ELR (cell line): ENCODE measurements at regions not wholly inside any gene's neighbourhood (a gene's known extent, or its start where the extent isn't known, plus 50 kb on each side); places are given as distances from the start of the nearest gene placed in this dataset.

Source experiments
- DNase-seq: peaks from one replicate; pipeline ENCODE4 v3.0.0-alpha.2; 2015; ENCODE audit warnings: low read depth

DNA sequence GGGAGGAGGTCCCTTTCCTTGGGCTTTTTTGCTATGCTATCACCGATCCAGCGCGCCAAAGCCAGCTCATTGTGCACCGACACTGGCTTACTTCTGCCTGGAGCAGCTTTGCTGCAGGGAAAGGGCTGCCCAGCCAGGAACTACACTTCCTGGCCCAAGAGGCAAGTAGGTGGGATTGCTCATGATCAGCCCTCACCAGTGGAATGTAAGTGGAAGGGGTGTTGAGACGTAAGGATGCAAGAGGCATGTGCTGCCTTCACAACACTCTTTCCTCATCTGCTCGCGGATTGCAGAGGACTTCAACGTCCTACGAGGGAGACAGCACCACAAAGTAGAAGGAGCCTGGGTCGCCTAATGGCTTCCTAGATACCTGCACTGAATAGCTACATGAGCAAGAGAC lies 104.3 kb upstream of the FOXF1 start:
- DNase-seq, result no peak

- no peak for DNase-seq
These were observed 101.6 kb upstream of the FOXF1 start for GRCh38 chr16:86408685-86409084.

DNA sequence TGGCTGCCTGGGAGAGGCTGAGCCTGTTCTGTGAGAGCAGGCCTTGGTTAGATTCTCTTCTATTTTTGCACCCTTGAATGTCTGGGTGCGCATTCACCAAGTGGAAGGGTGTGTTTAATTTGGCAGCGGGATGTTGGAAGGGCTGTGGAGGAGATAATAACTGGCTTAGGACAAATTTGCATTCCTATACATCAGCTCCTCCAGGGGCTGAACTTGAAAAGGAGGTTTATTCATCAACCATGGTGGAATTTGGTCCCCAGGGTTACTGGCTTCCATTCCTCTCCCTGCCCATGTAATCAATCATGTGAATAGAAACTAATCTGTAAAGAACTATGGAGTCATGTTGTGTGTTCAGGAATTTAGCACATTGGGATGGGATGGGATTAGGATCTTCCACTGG lies 100.2 kb upstream of the FOXF1 start:
- no peak for DNase-seq

- DNase-seq, result no peak
These were observed 99.8 kb upstream of the FOXF1 start for GRCh38 chr16:86410529-86410928.

- DNase-seq, result no peak
These were observed 98.4 kb upstream of the FOXF1 start for GRCh38 chr16:86411897-86412296.

DNA sequence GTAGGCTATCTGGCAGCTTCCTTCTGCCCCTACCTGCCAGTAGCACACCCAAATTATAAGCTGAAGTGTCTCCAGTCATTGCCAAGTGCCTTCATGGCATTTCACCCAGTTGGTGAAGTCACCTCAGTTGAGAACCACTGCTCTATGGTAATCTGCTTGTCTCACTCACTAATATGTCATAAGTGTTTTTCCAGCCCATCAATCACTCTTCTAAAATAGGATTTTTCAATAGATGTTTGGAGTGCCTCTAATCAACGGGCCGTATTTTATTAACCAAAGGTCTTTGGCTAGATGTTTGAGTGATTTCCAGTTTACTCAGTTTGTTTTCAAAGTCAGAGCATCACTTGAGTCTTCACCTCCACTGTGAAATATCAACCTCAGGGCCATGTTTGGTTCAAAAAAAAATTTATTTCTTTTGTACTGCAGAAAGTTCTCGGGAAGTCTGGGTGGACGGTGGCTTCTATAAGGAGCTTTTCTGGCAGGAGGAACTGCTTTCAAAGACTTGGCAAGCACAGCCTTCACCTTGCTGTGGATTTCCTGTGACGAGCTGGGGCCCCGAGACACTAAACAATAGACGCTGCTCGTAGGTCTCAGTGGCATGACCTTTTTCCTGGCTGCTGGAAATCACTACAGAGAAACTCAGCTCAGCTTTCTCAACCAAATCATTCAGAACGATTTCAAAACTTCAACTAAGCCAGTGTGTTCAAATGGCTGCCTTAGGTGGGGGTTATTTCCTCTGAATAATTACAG lies 95.2 kb upstream of the FOXF1 start:
- no peak for DNase-seq

GRCh38 chr16:86418981-86419380 lies 91.3 kb upstream of the FOXF1 start:
- no peak for DNase-seq

- no peak for DNase-seq
These were observed 90.8 kb upstream of the FOXF1 start for GRCh38 chr16:86419518-86419917.

GRCh38 chr16:86421995-86422394 lies 88.3 kb upstream of the FOXF1 start:
- DNase-seq, result no peak

GRCh38 chr16:86424398-86424797 lies 85.9 kb upstream of the FOXF1 start:
- no peak for DNase-seq

DNA sequence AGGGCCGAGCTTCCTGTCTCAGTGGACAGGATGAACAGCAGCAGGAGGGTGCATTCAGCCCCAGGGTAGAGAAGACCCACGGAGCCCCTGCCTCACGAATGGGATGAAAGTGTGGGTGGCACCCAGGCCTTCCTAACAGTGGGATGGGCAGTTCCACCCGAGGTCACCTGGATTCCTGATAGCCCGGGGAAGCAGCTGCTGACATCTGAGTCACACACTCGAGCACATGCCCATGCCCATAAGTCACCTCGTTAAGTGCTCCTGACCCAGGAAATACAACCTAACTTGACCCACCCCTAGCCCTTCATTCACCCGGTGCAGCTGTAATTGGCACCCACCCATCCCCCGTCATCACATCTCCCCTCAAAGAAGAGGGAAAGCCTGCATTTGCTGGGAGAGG lies 85.3 kb upstream of the FOXF1 start:
- DNase-seq, result peak; percentile 22

DNA sequence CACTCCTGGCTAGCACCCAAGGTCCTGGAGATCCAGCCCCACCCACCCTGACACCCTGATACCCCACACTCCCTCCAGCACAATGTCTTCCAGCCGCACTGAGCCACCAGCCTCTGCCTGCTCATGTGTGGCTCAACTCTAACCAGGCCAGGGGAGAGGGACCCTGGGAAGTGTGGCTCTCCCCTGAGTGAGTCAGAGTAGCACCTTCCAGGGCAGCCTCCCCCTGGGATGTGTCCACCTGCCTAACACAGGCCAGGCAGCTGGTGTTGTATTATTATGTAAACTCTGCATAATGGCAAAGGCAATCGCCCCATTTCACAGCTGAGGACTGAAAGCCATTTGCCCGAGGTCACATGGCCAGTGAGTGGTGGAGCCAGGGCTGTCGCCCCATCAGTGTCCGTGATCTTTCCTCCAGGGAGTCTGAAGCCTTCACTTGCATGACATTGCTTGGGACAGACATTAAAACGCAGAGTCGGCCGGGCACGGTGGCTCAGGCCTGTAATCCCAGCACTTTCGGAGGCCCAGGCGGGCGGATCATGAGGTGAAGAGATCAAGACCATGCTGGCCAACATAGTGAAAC lies 84.2 kb upstream of the FOXF1 start:
- no peak for DNase-seq

- no peak for DNase-seq
These were observed 82.9 kb upstream of the FOXF1 start for GRCh38 chr16:86427433-86427851.

DNA sequence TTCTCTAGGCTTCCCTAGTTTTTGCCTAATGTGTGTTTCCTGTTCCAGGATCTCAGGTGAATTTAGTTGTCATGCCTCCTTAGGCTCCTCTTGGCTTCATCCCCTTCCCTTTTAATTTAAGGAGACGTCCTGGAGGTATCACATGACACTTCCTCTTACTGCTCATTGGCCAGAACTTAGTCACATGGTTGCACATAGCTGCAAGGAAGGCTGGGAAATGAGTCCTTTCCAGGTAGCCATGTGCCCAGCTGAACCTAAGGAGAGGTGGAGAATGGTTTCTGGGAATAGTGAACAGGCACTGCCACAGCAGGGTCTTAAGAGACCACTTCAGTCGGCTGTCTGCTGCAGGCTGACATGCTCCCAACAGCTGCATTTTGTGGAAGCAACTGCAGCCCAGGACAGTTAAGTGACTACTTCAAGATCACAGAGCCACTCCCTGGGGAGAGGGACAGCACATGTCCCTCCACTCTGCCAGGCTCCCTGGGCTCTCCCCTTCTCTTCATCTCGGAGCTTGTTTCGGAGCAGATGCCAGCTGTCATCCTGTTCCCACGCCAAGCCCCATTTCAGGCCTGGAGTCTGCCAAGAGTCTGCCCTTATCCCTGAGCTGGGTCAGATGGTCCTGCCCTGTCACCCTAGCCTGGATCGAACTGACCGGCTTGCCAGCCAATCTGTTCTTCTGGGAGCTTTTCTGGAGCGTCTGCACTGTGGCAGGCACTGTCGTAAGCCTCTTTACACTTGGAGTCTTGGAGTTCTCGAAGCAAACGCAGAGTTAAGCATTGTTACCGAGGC lies 81.4 kb upstream of the FOXF1 start:
- DNase-seq, result no peak

- DNase-seq, result no peak
These were observed 80.7 kb upstream of the FOXF1 start for GRCh38 chr16:86429663-86430062.

DNA sequence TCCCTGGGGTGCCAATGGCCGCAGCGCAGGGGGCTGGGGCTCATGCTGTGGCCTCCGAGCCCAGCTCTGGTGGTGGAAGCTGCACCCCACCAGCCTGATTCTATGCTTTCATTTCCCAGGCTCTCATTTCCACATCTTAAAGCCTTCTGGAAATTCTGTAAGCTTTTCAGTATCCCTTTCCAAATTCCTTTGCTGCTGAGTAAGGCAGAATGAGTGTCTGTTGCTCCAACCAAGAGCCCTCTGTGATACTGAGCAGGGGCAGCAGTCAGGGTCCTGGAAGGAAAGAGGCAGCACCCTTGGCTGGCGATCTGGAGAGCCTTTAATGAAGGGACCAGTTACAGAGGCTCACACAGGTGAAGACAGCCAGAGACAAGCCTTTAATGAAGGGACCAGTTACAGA lies 79.5 kb upstream of the FOXF1 start:
- no peak for DNase-seq

DNA sequence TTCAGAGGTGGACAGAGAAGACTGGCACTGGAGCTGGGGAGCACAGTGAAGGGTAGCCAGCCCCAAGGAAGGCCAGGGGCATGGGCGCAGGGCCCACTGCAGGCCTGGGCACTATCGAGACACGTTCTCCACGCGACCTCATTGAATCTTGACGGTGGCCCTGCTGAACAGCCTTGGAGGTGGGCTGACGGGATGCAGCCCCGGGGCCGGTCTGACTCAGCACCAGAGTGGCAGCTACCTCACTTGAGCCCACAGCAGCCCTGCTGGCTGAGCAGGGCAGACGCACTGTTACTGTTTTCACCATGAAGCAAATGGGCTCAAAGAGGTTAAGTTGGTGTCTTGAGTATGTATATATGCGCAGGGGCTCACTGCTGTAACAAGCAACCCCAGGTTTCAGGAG lies 78.8 kb upstream of the FOXF1 start:
- peak; percentile 15 for DNase-seq

DNA sequence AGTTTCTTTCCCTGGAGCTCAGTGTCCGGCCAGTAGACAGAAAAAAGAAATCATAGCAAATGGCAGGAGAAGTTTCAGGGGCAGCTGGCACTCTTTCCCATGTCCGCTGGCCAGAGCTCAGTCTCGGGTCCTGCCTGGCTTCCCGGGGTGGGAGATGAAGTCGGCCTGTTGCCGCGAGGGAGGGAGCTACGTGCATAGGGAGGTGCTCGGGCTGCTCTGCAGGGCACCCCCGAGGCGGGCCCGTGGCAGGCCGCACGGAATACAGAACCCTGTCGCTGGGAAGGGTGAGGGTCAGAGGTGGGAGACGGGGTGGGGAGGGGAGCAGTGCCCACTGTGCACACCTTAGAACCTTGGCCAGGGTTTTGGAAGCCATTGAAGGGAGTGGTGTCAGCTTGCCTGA lies 78.3 kb upstream of the FOXF1 start:
- DNase-seq, result no peak

- DNase-seq, result no peak
These were observed 77.6 kb upstream of the FOXF1 start for GRCh38 chr16:86432691-86433090.

GRCh38 chr16:86436466-86437185 lies 73.7 kb upstream of the FOXF1 start:
- DNase-seq, result peak; percentile 36

- no peak for DNase-seq
These were observed 73.0 kb upstream of the FOXF1 start for GRCh38 chr16:86437348-86437747.

DNA sequence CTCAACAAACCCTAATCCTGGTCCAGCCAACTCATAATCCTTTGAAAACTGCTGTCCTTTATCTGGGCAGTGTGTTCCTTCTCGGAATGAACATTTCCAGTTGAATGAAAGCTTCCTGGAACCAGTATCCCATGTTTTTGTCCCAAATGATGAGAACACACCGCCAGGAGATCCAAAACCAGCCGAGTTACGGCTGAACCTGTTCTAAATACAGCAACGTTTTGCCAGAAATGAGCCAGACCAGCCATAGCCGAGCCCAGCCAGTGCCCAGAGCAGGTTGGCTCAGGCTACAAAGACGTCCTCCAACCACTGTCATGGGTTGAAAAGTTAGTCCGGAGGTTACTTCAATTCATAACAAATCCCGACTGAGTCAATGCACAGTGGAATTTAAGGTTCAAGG lies 67.6 kb upstream of the FOXF1 start:
- no peak for DNase-seq
